Fibroblast of the aortic adventitia (primary cell): ENCODE measurements at regions not wholly inside any gene's neighbourhood (a gene's known extent, or its start where the extent isn't known, plus 50 kb on each side); places are given as distances from the start of the nearest gene placed in this dataset.
"Not testable (repeated sequence)": the region's sequence is repeated elsewhere in the genome, so short reads cannot be mapped to it uniquely, and the experiment has no call there.

ENCODE experiments used
- DNase-seq: peaks from one replicate; pipeline ENCODE4 v3.0.0-alpha.2; 2010; ENCODE audit warnings: low read depth
- H3K4me3 ChIP-seq: 2 replicates; pipeline ENCODE4 v1.5.1; 2011; ENCODE audit warnings: low read depth, mild to moderate bottlenecking, control low read depth, low read length, moderate library complexity

DNA sequence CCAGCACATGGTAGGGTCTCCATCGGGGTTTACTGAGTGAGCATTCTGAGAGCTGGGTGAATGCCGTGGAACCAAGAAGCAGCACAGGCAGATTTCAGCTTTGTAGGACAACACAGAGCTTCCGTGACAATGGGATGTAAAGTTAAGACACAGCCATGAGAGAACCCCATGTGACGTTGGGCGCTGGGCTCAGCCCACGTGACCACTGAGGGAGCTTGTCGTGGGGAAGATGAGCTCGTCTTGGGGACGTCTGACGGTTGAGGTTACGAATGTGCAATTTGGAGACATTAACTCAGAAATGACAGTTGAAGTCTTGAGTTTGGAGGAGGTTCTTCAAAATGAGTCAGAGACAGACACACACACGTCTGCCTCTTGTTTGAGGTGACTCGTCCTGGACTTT lies 51.5 kb upstream of the MUC20 start:
- H3K4me3 ChIP-seq, DNase-seq: not testable (repeated sequence)

DNA sequence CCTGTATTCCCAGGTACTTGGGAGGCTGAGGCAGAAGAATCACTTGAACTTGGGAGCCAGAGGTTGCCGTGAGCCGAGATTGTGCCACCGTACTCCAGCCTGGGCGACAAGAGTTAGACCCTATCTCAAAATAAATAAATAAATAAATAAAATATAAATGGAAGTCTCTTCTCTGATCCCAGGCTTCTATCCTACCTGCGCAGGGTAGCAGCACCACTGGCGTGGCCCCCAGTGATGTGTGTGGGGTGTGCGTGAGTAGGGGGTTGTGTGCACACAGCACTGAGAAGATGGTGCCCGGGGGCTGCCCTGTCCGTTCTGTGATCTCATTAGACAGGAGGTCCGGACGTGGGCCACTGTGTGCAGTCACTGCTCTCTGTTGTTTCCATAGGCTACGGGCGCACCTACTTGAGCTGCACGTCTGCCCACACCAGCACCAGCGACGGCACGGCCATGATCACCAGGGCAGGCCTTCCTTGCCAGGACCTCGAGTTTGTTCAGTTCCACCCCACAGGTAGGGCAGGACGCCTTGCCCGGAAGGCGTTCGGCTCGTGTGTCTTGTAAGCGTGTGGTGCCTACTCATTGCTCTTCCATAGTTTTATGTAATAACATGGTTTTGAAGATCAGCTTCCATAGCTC lies 52.5 kb upstream of the MUC20 start:
- not testable (repeated sequence) for DNase-seq, H3K4me3 ChIP-seq

DNA sequence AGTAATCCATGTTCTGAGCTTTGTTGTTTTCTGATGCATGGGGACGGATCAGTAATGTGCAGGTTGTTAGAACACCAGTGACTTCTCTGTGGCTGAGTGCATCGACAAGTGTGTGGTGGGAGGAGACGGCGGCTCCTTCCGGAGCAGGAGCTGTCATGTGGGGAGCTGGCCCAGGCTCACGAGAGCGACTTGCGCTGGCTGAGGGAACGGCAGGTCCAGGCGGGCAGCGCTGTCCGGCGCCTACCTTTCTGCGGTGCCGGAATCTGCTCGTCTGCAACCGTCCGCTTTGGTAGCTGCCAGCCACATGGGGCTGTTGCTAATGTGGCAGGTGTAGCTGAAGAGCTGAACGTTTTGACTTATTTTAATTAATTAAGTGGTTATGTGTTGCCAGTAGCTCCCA lies 55.5 kb upstream of the MUC20 start:
- DNase-seq = not testable (repeated sequence)

DNA sequence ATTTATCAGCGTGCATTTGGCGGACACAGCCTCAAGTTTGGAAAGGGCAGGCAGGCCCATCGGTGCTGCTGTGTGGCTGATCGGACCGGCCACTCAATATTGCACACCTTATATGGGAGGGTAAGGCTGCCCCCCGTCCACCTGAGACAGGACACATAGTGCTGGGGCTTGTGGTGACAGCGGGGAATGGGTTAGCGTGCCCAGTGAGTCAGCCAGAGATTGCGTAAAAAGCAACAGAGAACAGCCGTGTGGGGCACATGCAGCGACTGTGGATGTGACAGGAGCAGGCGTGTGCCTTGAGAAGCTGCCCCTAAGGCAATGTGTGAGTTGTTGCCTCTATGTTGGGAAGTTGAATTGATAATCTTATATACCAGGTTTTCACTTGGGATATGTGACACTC lies 56.6 kb upstream of the MUC20 start:
- not testable (repeated sequence) for H3K4me3 ChIP-seq, DNase-seq

More for the DNA sequence above, 55.5 kb upstream of the MUC20 start:
- not testable (repeated sequence) for H3K4me3 ChIP-seq

DNA sequence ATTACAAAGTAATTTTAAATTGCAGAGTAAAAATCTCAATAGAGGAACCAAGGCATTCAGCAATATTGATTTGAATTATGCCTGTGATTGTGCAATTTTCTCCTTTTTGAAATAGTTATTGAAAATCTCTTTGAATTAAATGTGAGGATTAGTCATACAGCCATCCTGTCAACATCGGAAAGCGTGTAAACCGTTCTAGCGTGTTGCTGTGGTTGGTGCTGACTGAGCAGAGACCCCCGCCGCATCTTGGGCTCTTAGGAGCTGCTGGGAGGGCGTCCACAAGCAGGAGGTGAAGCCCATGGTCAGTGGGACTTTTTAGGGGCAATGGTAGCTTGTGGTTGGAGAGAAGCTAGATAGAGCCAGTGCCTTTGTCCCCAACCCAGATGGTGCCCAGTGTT lies 61.6 kb upstream of the MUC20 start:
- peak overlapping the region; percentile 45 for H3K4me3 ChIP-seq
- not testable (repeated sequence) for DNase-seq

DNA sequence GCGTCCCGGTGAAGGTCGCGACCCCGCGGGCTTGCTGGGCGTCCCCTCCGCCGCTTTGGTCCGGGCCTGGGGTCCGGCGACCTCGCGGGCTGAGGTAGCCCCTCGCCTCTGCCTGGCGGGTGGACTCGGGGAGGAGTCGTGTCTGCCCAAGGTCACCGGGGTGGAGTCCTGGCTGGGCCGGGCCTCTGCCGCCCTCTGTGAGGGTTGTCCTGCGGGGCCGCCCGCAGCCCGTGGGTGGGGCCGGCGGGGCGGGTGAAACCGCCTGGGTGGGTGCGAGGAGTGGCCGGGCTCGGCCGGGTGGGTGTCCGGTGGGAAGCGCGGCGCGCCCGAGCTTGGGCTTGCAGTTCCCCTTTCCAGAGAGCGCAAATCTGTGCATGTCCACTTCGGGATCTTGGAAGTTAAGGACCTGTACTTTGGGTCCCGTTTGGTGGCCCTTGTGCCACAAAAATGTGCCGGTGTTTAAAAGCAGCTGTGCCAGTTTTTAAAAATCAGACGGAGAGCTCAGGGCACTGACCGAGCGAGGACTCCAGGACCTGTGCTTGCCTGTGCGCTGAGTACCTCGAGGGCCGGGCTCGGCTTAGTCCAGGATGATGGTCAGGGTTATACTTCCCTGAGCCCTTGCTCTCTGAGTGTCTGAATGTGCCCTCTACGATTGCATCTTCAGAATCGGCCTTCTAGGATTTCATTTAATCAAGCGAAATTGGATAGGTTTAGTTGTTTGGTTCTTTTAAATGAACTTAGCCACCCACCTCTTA lies 62.2 kb upstream of the MUC20 start:
- not testable (repeated sequence) for DNase-seq

DNA sequence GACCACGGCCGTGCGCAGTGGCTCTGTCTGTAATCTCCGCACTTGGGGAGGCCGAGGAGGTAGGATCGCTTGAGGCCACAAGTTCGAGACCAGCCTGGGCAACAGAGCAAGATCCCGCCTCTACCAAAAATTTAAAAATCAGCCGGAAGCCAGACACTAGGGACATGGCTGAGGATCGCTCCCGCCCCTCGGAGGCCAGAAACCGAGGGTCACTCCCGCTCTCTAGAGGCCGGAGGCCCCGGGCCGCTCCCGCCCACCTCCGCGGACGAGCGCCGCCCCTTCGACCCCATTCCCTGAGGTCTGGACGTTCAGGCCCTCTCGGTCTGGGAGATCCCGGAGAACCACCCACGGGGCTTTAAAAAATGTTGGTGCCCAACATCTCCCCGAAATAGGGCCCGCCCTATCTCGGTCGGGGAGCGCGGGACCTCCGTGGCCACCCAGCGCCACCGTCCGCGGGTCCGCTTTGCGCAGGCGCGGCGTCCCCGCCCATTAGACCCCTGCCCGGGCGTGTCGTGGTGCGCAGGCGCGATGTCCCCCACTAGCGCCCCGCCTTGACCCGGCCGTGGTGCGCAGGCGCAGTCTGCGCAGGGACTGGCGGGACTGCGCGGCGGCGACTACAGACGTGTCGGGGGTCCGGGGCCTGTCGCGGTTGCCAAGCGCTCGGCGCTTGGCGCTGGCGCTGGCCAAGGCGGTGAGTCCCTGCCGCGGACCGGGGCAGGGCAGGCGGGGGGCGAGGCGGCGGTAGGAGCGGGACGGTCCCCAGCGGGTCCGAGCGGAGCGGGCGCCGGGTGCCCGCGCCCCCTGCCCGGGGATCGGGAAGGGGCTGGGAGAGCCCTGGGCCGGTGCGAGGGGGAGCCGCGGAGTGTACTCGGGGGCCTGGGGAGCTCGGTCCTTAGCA lies 63.1 kb upstream of the MUC20 start:
- DNase-seq = peak; percentile 65
- peak overlapping the region; percentile 69 for H3K4me3 ChIP-seq

More for the DNA sequence above, 62.2 kb upstream of the MUC20 start:
- H3K4me3 ChIP-seq = peak overlapping the region; percentile 47

DNA sequence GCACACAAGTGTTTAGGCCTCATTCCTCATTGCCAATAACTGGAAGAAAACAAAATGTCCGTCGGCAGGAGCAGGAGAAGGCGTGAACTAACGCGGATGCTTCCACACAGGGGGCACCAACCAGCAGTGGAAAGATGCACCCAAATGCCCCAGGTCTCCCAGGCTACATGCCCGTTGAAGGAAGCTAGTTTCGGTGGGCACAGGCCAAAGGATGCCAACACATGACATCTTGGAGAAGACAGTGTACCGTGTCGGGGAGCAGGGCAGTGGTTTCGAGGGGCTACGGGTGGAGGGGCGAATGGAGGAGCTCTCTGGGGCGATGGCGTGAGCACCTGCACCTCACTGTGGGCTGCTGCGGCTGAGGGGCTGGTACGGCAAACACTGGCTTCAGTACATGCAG lies 64.7 kb upstream of the MUC20 start:
- DNase-seq, H3K4me3 ChIP-seq: not testable (repeated sequence)

DNA sequence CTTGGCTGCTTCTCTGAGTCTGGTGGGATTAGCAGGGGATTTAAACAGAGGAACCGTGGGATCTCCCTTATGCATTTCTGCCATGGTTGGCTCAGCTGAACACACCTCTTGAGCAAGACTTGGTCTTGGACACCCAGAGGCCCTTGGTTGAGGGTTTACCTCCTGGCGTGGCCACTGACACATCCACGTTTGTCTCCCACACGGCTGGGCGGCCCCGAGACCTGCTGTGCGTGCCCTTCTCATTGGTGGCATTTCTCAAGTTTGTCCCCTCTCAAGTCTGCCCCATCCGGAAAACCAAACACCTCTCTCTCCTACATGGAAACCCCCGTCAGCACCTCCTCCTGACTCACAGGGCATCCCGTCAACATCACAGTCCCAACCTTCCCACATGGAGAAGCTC lies 66.0 kb upstream of the MUC20 start:
- not testable (repeated sequence) for H3K4me3 ChIP-seq

DNA sequence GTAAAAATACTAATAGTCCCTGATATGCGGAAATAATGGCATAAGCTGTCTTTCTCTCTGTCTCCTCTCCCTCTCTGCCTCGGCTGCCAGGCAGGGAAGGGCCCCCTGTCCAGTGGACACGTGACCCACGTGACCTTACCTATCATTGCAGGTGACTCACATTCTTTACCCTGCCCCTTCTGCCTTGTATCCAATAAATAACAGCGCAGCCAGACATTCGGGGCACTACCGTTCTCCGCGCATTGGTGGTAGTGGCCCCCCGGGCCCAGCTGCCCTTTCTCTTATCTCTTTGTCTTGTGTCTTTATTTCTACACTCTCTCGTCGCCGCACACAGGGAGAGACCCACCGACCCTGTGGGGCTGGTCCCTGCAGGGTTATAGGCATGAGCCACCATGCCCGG lies 66.6 kb upstream of the MUC20 start:
- DNase-seq, H3K4me3 ChIP-seq: not testable (repeated sequence)

More for the DNA sequence above, 66.0 kb upstream of the MUC20 start:
- not testable (repeated sequence) for DNase-seq

DNA sequence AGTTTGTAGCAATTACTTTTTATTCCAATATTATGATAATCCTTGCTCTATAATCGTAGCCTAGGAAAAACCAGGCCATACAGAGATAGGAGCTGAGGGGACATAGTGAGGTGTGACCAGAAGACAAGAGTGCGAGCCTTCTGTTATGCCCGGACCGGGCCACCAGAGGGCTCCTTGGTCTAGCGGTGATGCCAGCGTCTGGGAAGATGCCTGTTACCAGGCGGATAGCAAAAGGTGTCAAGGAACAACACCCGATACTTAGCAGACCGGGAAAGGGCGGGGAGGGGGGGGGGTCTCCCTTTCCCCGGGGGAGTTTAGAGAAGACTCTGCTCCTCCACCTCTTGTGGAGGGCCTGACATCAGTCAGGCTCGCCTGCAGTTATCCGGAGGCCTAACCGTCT lies 67.1 kb upstream of the MUC20 start:
- peak; percentile 16 for DNase-seq
- H3K4me3 ChIP-seq = not testable (repeated sequence)

DNA sequence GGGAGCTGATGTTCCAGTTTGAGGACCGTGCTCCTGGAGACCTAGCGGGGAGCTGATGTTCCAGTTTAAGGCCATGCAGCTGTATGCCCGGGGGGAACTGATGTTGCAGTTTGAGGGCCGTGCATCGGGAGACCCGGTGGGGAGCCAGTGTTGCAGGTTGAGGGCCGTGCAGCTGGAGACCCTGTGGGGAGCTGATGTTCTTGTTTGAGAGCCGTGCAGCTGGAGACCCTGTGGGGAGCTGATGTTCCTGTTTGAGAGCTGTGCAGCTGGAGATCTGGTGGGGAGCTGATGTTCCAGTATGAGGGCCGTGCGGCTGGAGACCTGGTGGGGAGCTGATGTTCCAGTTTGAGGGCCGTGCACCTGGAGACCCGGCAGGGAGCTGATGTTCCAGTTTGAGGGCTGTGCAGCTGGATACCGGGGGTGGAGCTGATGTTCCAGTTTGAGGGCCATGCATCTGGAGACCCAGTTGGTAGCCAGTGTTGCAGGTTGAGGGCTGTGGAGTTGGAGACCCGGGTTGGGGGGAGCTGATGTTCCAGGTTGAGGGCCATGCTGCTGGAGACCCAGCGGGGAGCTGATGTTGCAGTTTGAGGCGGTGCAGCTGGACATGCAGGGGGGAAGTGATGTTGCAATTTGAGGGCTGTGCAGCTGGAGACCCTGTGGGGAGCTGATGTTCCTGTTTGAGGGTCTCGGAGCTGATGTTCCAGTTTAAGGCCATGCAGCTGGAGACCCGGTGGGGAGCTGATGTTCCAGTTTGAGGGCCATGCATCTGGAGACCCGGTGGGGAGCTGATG lies 64.4 kb upstream of the APOD start:
- DNase-seq, H3K4me3 ChIP-seq: not testable (repeated sequence)

DNA sequence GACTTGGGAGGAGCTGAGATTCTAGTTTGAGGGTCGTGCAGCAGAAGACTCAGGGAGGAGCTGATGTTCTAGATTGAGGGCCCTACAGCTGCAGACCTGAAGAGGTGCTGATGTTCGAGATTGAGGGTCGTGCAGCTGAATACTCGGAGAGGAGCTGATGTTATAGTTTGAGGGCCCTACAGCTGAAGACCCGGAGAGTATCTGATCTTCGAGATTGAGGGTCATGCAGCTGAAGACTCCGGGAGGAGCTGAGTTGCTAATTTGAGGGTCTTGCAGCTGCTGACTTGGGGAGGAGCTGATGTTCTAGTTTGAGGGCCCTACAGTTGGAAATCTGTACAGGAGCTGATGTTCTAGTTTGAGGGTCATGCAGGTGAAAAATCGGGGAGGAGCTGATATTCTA lies 62.1 kb upstream of the APOD start:
- not testable (repeated sequence) for DNase-seq, H3K4me3 ChIP-seq

DNA sequence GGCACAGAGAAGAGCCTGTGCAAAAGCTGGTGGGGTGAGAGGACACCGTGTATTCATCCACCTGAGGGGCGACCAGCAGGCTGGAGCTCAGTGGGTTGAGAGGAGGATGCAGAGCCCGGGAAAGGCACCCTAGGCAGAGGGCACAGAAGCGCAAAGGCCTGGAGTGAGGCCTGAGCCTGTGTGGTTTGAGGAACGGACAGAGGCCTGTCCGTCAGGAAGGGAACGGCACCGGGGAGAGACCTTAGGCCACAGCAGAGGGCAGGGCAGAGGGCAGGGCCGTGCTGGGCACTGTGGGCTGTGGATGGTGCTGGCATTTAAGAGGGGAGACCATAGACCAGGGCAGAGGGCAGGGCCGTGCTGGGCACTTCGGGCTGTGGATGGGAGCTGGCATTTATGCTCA lies 59.5 kb upstream of the APOD start:
- DNase-seq, H3K4me3 ChIP-seq: not testable (repeated sequence)

DNA sequence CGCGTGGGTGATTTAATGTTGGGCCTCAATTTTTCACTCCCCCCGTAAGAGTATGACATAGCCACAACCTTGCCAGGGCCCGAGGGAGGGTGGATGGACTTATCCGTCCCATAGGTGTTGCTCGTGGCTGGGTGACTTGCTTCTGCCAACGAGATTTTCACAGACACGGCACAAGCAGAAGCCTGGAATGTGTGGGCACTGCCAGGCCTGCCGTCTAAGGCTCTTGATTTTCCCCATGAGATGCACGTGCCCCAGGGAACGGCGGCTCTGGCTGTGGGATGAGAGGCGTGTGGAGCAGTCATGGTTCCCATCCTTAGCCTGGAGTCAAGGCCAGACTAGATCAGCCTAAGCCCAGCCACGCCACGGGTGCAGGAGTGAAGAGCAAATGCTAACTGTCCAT lies 58.6 kb upstream of the APOD start:
- H3K4me3 ChIP-seq, DNase-seq: not testable (repeated sequence)

DNA sequence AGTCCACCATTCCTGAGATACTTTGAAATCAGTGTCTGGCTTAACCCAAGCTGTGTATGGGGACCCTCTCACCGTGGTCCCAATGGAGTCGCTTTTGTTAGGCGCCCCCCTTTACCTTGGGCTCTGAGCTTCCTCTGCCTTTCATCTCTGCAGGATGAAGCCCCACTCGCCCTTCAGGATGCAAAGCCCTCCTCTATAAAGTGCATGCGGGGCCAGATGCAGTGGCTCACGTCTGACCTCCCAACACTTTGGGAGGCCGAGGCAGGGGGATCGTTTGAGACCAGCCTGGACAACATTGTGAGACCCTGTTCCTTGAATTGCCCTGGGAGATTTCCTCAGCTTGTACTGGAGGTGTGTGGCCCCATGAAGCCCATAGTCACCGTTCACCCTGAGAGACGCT lies 54.7 kb upstream of the APOD start:
- not testable (repeated sequence) for DNase-seq, H3K4me3 ChIP-seq

DNA sequence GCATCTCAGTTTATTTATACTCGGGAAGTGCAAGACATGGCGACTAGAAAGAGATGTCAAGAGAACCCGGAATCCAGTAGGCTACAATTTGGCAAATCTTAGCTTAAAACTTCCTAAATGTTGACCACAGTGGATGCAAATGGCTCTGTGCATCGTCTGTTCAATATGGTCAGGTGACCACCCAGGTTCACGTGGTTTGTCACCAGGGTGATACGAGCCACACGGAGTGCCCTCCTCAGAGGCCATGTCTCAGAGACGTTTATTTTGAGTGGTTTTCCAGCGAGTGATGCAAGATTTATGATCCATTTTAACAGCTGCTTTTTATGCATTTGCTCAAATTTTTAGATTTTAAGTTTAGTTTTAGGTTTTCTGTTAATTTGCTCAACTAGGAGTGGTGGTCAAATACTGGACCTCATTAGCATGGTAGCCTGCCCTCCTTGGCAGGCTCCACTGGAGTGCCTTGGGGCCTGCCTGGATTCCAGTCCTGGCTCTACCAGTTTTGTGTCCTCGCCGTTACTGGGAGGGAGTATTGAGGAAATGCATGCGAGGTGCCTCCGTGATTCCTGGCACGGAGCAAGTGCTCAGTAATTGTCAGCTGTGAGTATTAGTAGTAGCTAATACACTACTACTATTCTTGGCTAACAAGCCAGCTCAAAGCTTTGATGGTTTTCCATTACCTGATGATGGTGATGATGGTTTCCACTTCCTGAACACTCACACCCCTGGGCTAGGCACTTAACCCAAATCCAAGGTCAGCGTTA lies 53.9 kb upstream of the APOD start:
- DNase-seq, H3K4me3 ChIP-seq: not testable (repeated sequence)

DNA sequence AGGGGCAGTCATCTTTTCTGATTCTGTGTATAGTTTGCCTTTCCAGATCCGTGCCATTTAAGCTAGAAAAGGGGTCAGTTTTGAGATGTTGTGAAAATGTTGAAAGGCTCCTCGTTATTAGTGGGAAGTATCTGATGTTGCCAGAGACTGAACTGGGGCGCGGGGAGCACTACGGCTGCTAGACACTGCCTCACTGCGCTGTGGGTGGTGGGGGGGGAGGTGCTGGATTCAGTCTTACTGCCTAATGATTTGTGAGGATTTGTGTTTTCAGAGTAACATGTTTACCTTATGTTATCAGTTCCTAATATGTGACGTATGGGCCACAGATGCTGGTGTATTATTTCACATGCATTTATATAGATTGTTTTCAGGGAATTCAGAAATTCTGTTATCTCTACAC lies 53.3 kb upstream of the APOD start:
- DNase-seq, H3K4me3 ChIP-seq: not testable (repeated sequence)
